Ectodermal cell (in vitro differentiated cells): ENCODE measurements at regions not wholly inside any gene's neighbourhood (a gene's known extent, or its start where the extent isn't known, plus 50 kb on each side); places are given as distances from the start of the nearest gene placed in this dataset.

Experiments used
- H3K27ac ChIP-seq: 2 replicates; pipeline ENCODE4 v1.7.0; 2013; ENCODE audit warnings: mild to moderate bottlenecking, low read depth, low read length; ENCODE audit not compliant: insufficient read depth, poor library complexity, severe bottlenecking
- H3K27me3 ChIP-seq: 2 replicates; pipeline ENCODE4 v1.7.0; 2013; ENCODE audit warnings: mild to moderate bottlenecking, low read length; ENCODE audit not compliant: insufficient read depth, control insufficient read depth, poor library complexity, severe bottlenecking
- H3K36me3 ChIP-seq: one replicate; pipeline ENCODE4 v1.7.0; 2013; ENCODE audit warnings: low read length; ENCODE audit not compliant: control insufficient read depth, insufficient read depth
- H3K4me1 ChIP-seq: one replicate; pipeline ENCODE4 v1.7.0; 2013; ENCODE audit warnings: low read length; ENCODE audit not compliant: control insufficient read depth, insufficient read depth
- H3K4me3 ChIP-seq: 2 replicates; pipeline ENCODE4 v1.7.0; 2013; ENCODE audit warnings: low read depth, low read length, control low read depth; ENCODE audit not compliant: insufficient read depth
- H3K9me3 ChIP-seq: 2 replicates; pipeline ENCODE4 v1.7.0; 2013; ENCODE audit warnings: mild to moderate bottlenecking, low read length, moderate library complexity; ENCODE audit not compliant: control insufficient read depth
- WGBS, 2 experiments: methylation state at CpG; one replicate each; pipeline ENCODE4 v1.1.7; 2013; ENCODE audit warnings: missing lambda C conversion rate in 2 of 2; 5-methylcytosine and 5-hydroxymethylcytosine counted together

GRCh38 chr20:11394145-11394833, 523.4 kb upstream of the BTBD3 start:
- H3K4me3 ChIP-seq, result no peak overlapping the region
- no peaks in the 10 kb centered on the region for H3K36me3 ChIP-seq
- WGBS, 2 experiments, result 90 to 91% methylated on average over 2 of the region's 2 CpGs
- H3K9me3 ChIP-seq, result no peaks in the 10 kb centered on the region
- no peaks in the 10 kb centered on the region for H3K27me3 ChIP-seq
- H3K4me1 ChIP-seq, result no peaks in the 10 kb centered on the region
- H3K27ac ChIP-seq, result no peak overlapping the region

GRCh38 chr20:11395581-11395980, 522.1 kb upstream of the BTBD3 start:
- no peaks in the 10 kb centered on the region for H3K9me3 ChIP-seq
- no peaks in the 10 kb centered on the region for H3K4me1 ChIP-seq
- no peaks in the 10 kb centered on the region for H3K27me3 ChIP-seq
- no peaks in the 10 kb centered on the region for H3K36me3 ChIP-seq
- no peak overlapping the region for H3K4me3 ChIP-seq
- H3K27ac ChIP-seq, result no peak overlapping the region
- WGBS, 2 experiments, result 89 to 90% methylated on average over 2 of the region's 2 CpGs

- Histone ChIP-seq H3K27me3 (no peaks in the 10 kb centered on the region), H3K9me3 (no peaks in the 10 kb centered on the region), H3K27ac (no peak overlapping the region), H3K36me3 (no peaks in the 10 kb centered on the region), H3K4me1 (no peaks in the 10 kb centered on the region), H3K4me3 (no peak overlapping the region)
- 96 to 97% methylated on average over 3 of the region's 3 CpGs for WGBS, 2 experiments
Observed at GRCh38 chr20:11401988-11402387, 515.7 kb upstream of the BTBD3 start.

- Histone ChIP-seq H3K27me3 (no peaks in the 10 kb centered on the region), H3K4me3 (no peak overlapping the region), H3K36me3 (no peaks in the 10 kb centered on the region), H3K27ac (no peak overlapping the region), H3K4me1 (no peaks in the 10 kb centered on the region), H3K9me3 (no peaks in the 10 kb centered on the region)
- WGBS, 2 experiments, result 84 to 100% methylated on average over 1 to 2 of the region's 2 CpGs
Observed at GRCh38 chr20:11403711-11404110, 514.0 kb upstream of the BTBD3 start.

- Histone ChIP-seq H3K36me3 (no peaks in the 10 kb centered on the region), H3K4me1 (no peaks in the 10 kb centered on the region), H3K9me3 (no peaks in the 10 kb centered on the region), H3K27ac (no peak overlapping the region), H3K4me3 (no peak overlapping the region), H3K27me3 (no peaks in the 10 kb centered on the region)
- 92 to 96% methylated on average over 6 of the region's 6 CpGs for WGBS, 2 experiments
Observed at GRCh38 chr20:11406877-11407276, 510.8 kb upstream of the BTBD3 start.

- H3K9me3 ChIP-seq, result no peaks in the 10 kb centered on the region
- H3K27me3 ChIP-seq, result no peaks in the 10 kb centered on the region
- H3K4me3 ChIP-seq, result no peak overlapping the region
- H3K36me3 ChIP-seq, result no peaks in the 10 kb centered on the region
- H3K4me1 ChIP-seq, result no peaks in the 10 kb centered on the region
- no peak overlapping the region for H3K27ac ChIP-seq
Observed at GRCh38 chr20:11409561-11409960, 508.1 kb upstream of the BTBD3 start.

- Histone ChIP-seq H3K36me3 (no peaks in the 10 kb centered on the region), H3K9me3 (no peaks in the 10 kb centered on the region), H3K4me3 (no peak overlapping the region), H3K4me1 (no peaks in the 10 kb centered on the region), H3K27me3 (no peaks in the 10 kb centered on the region), H3K27ac (no peak overlapping the region)
- 80 to 83% methylated on average over 11 of the region's 11 CpGs for WGBS, 2 experiments
Observed at GRCh38 chr20:11411765-11412164, 505.9 kb upstream of the BTBD3 start.

GRCh38 chr20:11426948-11427347, 490.7 kb upstream of the BTBD3 start:
- 47 to 80% methylated on average over 3 of the region's 3 CpGs for WGBS, 2 experiments
- peaks cover 17% of the 10 kb centered on the region for H3K4me1 ChIP-seq
- H3K27me3 ChIP-seq, result no peaks in the 10 kb centered on the region
- no peak overlapping the region for H3K27ac ChIP-seq
- no peak overlapping the region for H3K4me3 ChIP-seq
- no peaks in the 10 kb centered on the region for H3K9me3 ChIP-seq
- H3K36me3 ChIP-seq, result no peaks in the 10 kb centered on the region

- Histone ChIP-seq H3K4me1 (peaks cover 17% of the 10 kb centered on the region), H3K27ac (no peak overlapping the region), H3K9me3 (no peaks in the 10 kb centered on the region), H3K4me3 (no peak overlapping the region), H3K36me3 (no peaks in the 10 kb centered on the region), H3K27me3 (no peaks in the 10 kb centered on the region)
- WGBS, 2 experiments, result 84 to 91% methylated on average over 2 of the region's 2 CpGs
Observed at GRCh38 chr20:11429168-11429567, 488.5 kb upstream of the BTBD3 start.

GRCh38 chr20:11429889-11430519, 487.7 kb upstream of the BTBD3 start:
- H3K27ac ChIP-seq, result no peak overlapping the region
- 73 to 74% methylated on average over 5 of the region's 5 CpGs for WGBS, 2 experiments
- H3K9me3 ChIP-seq, result no peaks in the 10 kb centered on the region

More at GRCh38 chr20:11429889-11430519, 487.7 kb upstream of the BTBD3 start:
- Histone ChIP-seq H3K4me3 (no peak overlapping the region), H3K36me3 (no peaks in the 10 kb centered on the region), H3K27me3 (no peaks in the 10 kb centered on the region), H3K4me1 (peaks cover 17% of the 10 kb centered on the region)
